ENCODE measurements at regions not wholly inside any gene's neighbourhood (a gene's known extent, or its start where the extent isn't known, plus 50 kb on each side); places are given as distances from the start of the nearest gene placed in this dataset.

DNA sequence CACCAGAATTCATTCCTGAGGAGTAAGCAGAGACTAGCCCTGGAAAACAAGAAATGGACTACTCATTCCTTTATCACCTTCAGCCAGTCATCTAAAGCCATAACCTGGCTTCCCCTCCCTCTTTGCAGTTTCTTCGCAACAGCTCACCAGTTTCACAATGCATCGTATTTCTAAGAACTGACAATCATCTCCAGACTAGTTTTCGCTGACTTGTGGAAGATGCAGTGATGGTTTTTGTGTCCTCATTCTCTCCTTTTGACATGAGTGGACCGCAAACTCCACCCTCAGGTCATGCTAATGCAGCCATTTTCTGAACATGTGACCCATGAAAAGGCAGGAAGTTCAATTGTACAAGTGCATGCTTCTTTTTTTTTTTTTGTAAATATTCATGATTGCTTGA lies 1203.5 kb downstream of the PCDH7 start:
- TF ChIP-seq CEBPB (IDR thresholded peaks at IDR 0.05) (no peak), SMC3 (IDR thresholded peaks at IDR 0.05) (no peak), RAD21 (conservative IDR thresholded peaks at IDR 0.05 in 1 of 2, IDR thresholded peaks at IDR 0.05 in 1 of 2) (no peak), POLR2A (IDR thresholded peaks at IDR 0.05; ENCODE audit: low read length) (no peak), NFE2L2 (conservative IDR thresholded peaks at IDR 0.05; ENCODE audit: low read length) (no peak), JUN (IDR thresholded peaks at IDR 0.05) (no peak)
- TF ChIP-seq, protein P1, sequence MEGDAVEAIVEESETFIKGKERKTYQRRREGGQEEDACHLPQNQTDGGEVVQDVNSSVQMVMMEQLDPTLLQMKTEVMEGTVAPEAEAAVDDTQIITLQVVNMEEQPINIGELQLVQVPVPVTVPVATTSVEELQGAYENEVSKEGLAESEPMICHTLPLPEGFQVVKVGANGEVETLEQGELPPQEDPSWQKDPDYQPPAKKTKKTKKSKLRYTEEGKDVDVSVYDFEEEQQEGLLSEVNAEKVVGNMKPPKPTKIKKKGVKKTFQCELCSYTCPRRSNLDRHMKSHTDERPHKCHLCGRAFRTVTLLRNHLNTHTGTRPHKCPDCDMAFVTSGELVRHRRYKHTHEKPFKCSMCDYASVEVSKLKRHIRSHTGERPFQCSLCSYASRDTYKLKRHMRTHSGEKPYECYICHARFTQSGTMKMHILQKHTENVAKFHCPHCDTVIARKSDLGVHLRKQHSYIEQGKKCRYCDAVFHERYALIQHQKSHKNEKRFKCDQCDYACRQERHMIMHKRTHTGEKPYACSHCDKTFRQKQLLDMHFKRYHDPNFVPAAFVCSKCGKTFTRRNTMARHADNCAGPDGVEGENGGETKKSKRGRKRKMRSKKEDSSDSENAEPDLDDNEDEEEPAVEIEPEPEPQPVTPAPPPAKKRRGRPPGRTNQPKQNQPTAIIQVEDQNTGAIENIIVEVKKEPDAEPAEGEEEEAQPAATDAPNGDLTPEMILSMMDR (IDR thresholded peaks at IDR 0.05) = no peak
